ENCODE measurements at regions not wholly inside any gene's neighbourhood (a gene's known extent, or its start where the extent isn't known, plus 50 kb on each side); places are given as distances from the start of the nearest gene placed in this dataset.

DNA sequence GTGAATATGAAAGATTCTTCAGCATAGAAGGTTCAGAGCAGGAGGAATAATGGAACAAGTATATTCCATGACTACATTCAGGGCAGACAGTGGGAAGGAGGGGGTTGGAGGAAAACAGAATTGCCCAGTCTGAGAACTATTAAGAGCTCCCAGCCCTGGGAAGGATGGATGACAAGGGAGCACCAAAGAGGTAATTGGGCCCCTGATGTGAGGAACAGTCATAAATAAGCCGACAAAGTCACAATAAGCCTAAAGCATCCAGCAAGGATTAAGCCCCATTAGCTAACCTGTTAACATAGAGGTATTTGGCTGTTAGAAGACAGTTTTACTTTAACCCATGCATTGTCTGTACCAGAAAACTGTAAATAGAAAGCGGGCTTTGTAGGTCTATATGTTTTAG, 348.7 kb upstream of the SEMA6A start:
- intact Hi-C loops (cut with micrococcal nuclease): no loop called here

GRCh38 chr5:116922532-116922931, 347.9 kb upstream of the SEMA6A start:
- H3K4me1 ChIP-seq: no peaks in the 10 kb centered on the region
- DNase-seq: no peak
- no peak overlapping the region for H3K4me3 ChIP-seq
- H3K36me3 ChIP-seq: no peaks in the 10 kb centered on the region
- intact Hi-C loops (cut with micrococcal nuclease): no loop called here
- no peaks in the 10 kb centered on the region for H3K9me3 ChIP-seq (replicated peaks)
- H3K27ac ChIP-seq (replicated peaks): no peak overlapping the region
- H3K27me3 ChIP-seq (ENCODE audit: low read depth): no peaks in the 10 kb centered on the region
- no peak for TF ChIP-seq CTCF (IDR thresholded peaks at IDR 0.05; ENCODE audit: borderline replicate concordance)

More for the DNA sequence above, 348.7 kb upstream of the SEMA6A start:
- TF ChIP-seq CTCF (IDR thresholded peaks at IDR 0.05; ENCODE audit: borderline replicate concordance): no peak
- H3K27ac ChIP-seq (replicated peaks): no peak overlapping the region
- no peaks in the 10 kb centered on the region for H3K36me3 ChIP-seq
- no peak overlapping the region for H3K4me3 ChIP-seq
- DNase-seq: no peak
- no peaks in the 10 kb centered on the region for H3K9me3 ChIP-seq (replicated peaks)
- H3K27me3 ChIP-seq (ENCODE audit: low read depth): no peaks in the 10 kb centered on the region
- no peaks in the 10 kb centered on the region for H3K4me1 ChIP-seq

DNA sequence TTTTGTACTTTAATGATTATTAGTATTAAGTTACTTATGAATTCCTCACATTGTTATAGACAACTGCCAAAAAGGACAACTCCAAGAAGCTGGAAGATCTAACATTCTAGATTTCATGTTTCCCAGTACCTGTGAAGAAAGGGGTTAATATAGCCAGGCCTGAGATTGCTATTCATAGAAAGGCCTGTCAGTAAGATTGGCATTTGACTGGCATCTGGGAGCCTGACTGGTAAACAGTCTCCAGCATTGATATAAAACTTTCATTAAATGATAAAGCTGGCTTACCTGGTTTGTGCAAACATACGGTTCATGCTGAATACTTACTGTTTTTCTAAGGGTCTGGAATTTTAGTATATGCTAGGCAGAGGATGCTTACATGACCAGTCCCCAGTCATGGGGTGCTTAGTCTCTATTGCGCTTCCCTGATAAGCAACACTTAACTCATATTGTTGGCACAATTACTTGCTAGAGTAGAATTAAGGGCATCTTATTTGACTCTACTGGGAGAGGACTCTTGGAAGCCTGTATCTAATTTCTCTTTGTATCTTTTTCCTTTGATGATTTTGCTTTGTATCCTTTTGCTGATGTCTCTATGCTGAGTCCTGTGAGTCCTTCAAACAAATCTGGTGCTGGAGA, 340.4 kb upstream of the SEMA6A start:
- TF ChIP-seq CTCF (IDR thresholded peaks at IDR 0.05; ENCODE audit: borderline replicate concordance): no peak
- Histone ChIP-seq H3K27ac (replicated peaks) (no peak overlapping the region), H3K36me3 (no peaks in the 10 kb centered on the region), H3K27me3 (ENCODE audit: low read depth) (no peaks in the 10 kb centered on the region), H3K4me3 (no peak overlapping the region), H3K4me1 (peaks cover 14% of the 10 kb centered on the region), H3K9me3 (replicated peaks) (no peaks in the 10 kb centered on the region)
- DNase-seq: no peak
- intact Hi-C loops (cut with micrococcal nuclease): no loop called here

DNA sequence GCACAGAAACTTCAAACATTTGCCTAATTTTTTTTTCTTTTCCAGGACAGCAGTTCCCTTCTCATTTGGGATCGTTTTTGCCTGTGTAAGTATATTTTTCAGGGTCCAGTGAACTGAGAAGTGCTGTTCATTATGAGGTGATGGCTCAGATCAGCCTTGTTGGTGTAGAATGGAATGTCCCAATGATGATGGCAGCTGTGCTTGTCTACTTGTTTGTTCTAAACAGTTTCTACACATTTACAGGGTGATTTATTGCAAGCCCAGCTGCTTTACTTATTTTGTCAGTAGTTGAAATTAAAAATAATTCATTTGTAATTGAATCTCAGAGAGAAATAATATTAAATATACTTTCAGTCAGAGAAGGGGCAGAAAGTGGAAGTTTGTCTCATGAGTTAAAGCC, 337.6 kb upstream of the SEMA6A start:
- Histone ChIP-seq H3K27me3 (ENCODE audit: low read depth) (no peaks in the 10 kb centered on the region), H3K9me3 (replicated peaks) (no peaks in the 10 kb centered on the region), H3K36me3 (no peaks in the 10 kb centered on the region), H3K4me3 (no peak overlapping the region), H3K27ac (replicated peaks) (no peak overlapping the region), H3K4me1 (peaks cover 14% of the 10 kb centered on the region)
- no peak for TF ChIP-seq CTCF (IDR thresholded peaks at IDR 0.05; ENCODE audit: borderline replicate concordance)
- no peak for DNase-seq
- intact Hi-C loops (cut with micrococcal nuclease): no loop called here

DNA sequence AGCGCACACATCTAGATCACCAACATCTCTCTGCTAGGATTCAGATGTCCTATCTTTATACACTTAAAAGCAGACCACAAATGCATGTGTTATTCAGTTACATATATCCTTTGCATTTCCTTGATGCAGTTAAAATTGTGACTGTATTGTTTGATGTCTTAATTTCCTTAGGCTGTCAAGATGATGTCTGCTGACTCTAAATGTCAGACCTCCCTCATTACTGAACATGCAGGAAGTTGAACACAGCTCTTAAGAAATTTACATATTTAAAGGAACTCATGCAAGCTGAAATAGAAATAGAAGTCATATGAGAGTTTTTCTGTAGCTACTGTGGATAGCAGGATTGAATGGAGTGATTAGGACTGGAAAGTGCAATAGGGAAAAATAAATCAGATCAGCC, 336.5 kb upstream of the SEMA6A start:
- no peaks in the 10 kb centered on the region for H3K36me3 ChIP-seq
- no peak overlapping the region for H3K27ac ChIP-seq (replicated peaks)
- DNase-seq: no peak
- H3K4me1 ChIP-seq: peaks cover 14% of the 10 kb centered on the region
- H3K27me3 ChIP-seq (ENCODE audit: low read depth): no peaks in the 10 kb centered on the region
- no peak overlapping the region for H3K4me3 ChIP-seq
- no peaks in the 10 kb centered on the region for H3K9me3 ChIP-seq (replicated peaks)
- TF ChIP-seq CTCF (IDR thresholded peaks at IDR 0.05; ENCODE audit: borderline replicate concordance): no peak
- intact Hi-C loops (cut with micrococcal nuclease): no loop called here

All from left ventricle myocardium inferior (tissue), 1 donor.